Neural cell (in vitro differentiated cells): ENCODE measurements at regions not wholly inside any gene's neighbourhood (a gene's known extent, or its start where the extent isn't known, plus 50 kb on each side); places are given as distances from the start of the nearest gene placed in this dataset.
"Not testable (repeated sequence)": the region's sequence is repeated elsewhere in the genome, so short reads cannot be mapped to it uniquely, and the experiment has no call there.

Experiments used
- CTCF ChIP-seq: fragments of 450-650 bp; IDR thresholded peaks from 2 replicates; pipeline ENCODE4 v1.5.1; 2014; ENCODE audit warnings: antibody characterized with exemption, mild to moderate bottlenecking, moderate library complexity; ENCODE audit not compliant: poor library complexity, severe bottlenecking
- EP300 ChIP-seq: fragments of 450-650 bp; conservative IDR thresholded peaks from 2 replicates; pipeline ENCODE4 v1.6.1; 2014; ENCODE audit warnings: antibody characterized with exemption, mild to moderate bottlenecking, moderate library complexity; ENCODE audit not compliant: poor library complexity, severe bottlenecking
- EZH2 ChIP-seq: fragments of 200-600, 300-800 bp; shearing (Covaris generic), sonication (generic); IDR thresholded peaks from 2 replicates; pipeline ENCODE4 v1.6.1; 2014; ENCODE audit warnings: antibody characterized with exemption, low read length, borderline replicate concordance, mild to moderate bottlenecking; ENCODE audit not compliant: insufficient read depth, poor library complexity, severe bottlenecking
- MXI1 ChIP-seq: fragments of 450-650 bp; conservative IDR thresholded peaks from 2 replicates; pipeline ENCODE4 v1.6.1; 2014; ENCODE audit warnings: antibody characterized with exemption, mild to moderate bottlenecking; ENCODE audit not compliant: poor library complexity, severe bottlenecking
- POLR2AphosphoS5 ChIP-seq: IDR thresholded peaks from 2 replicates; pipeline ENCODE4 v1.6.1; 2012
- RAD21 ChIP-seq: fragments of 450-650 bp; conservative IDR thresholded peaks from 2 replicates; pipeline ENCODE4 v1.6.1; 2014; ENCODE audit warnings: antibody characterized with exemption, mild to moderate bottlenecking, moderate library complexity
- SMC3 ChIP-seq: fragments of 450-650 bp; conservative IDR thresholded peaks from 2 replicates; pipeline ENCODE4 v1.6.1; 2014; ENCODE audit warnings: antibody characterized with exemption, mild to moderate bottlenecking, moderate library complexity; ENCODE audit not compliant: poor library complexity
- TAF1 ChIP-seq: IDR thresholded peaks from 2 replicates; pipeline ENCODE4 v1.6.1; 2012; ENCODE audit warnings: low read depth

- TF ChIP-seq TAF1, CTCF, EZH2, POLR2AphosphoS5, EP300, MXI1, RAD21, SMC3: not testable (repeated sequence)
Observed at GRCh38 chr16:31816141-31816540, 57.5 kb upstream of the ZNF267 start.
